K562 (cell line): ENCODE measurements at regions not wholly inside any gene's neighbourhood (a gene's known extent, or its start where the extent isn't known, plus 50 kb on each side); places are given as distances from the start of the nearest gene placed in this dataset.

Experiments
- ATAC-seq: fragments of 200-7000 bp; cut with Tn5 transposase; 3 replicates; pipeline ENCODE4 v1.9.1; 2020; ENCODE audit warnings: moderate library complexity
- BruUV-seq: library from RNA; stranded (reverse); fragments of 400-500 nt; replicated peaks from 2 replicates; lab custom pipeline; 2021; lab: Mats Ljungman, UMichigan
- CTCF ChIA-PET: fragments of 300-600 bp; formaldehyde crosslinking; extraction: SDS; loops from one replicate; lab custom pipeline; 2021; ENCODE audit warnings: low intra/inter-chr PET ratio; lab: Yijun Ruan, JAX
- POLR2A ChIA-PET: fragments of 300-600, 350-650 bp; sonication (Branson Sonifier 250); formaldehyde crosslinking; extraction: SDS; loops from one replicate; lab custom pipeline; 2021; ENCODE audit warnings: antibody characterized with exemption, inconsistent platforms; lab: Yijun Ruan, JAX
- DNase-seq, 4 experiments: peaks; one replicate each; pipeline versions ENCODE4 v3.0.0 to v3.0.0-alpha.2; 2011 to 2018; ENCODE audit warnings: low spot score in 3 of 4, mixed read lengths in 3 of 4; ENCODE audit errors: extremely low read depth in 1 of 4
- FAIRE-seq: peaks from 2 replicates; lab custom pipeline; 2011; peaks lifted over from hg19 to GRCh38; lab: Jason Lieb, UNC
- H2AFZ ChIP-seq: 2 replicates; pipeline ENCODE4 v1.6.0; 2011; ENCODE audit warnings: low read depth, low read length, control low read depth, inconsistent platforms
- H3K27ac ChIP-seq: fragments of 200-600 bp; 3 replicates; pipeline ENCODE4 v1.8.0; 2011; ENCODE audit warnings: low read depth, mild to moderate bottlenecking, control low read depth, inconsistent platforms, low read length, moderate library complexity, mixed read lengths; ENCODE audit errors: extremely low read depth
- H3K27me3 ChIP-seq, 2 experiments: fragments of 300-600 bp in 1 of 2; 2 replicates in 1 of 2; 3 replicates in 1 of 2; pipeline versions ENCODE4 v1.6.0 to v1.8.0; 2011; ENCODE audit warnings: inconsistent platforms in 2 of 2, low read length in 2 of 2, mild to moderate bottlenecking in 1 of 2, mixed read lengths in 1 of 2, moderate library complexity in 1 of 2; ENCODE audit not compliant: control insufficient read depth in 2 of 2, insufficient read depth in 2 of 2
- H3K36me3 ChIP-seq: fragments of 300-600 bp; 3 replicates; pipeline ENCODE4 v1.8.0; 2011; ENCODE audit warnings: mild to moderate bottlenecking, low read length, inconsistent platforms; ENCODE audit not compliant: control insufficient read depth, insufficient read depth
- H3K4me1 ChIP-seq, 2 experiments: fragments of 200-600 bp in 1 of 2; replicated peaks in 1 of 2; 2 replicates in 1 of 2; 3 replicates in 1 of 2; pipeline versions ENCODE4 v1.5.1 to v1.8.0; 2011; ENCODE audit warnings: inconsistent platforms in 2 of 2, low read length in 2 of 2, mild to moderate bottlenecking in 1 of 2, mixed read lengths in 1 of 2, moderate library complexity in 1 of 2; ENCODE audit not compliant: control insufficient read depth in 2 of 2, insufficient read depth in 2 of 2
- H3K4me2 ChIP-seq: 2 replicates; pipeline ENCODE4 v1.6.1; 2011; ENCODE audit warnings: low read length, control low read depth, inconsistent platforms, mixed read lengths; ENCODE audit not compliant: insufficient read depth
- H3K4me3 ChIP-seq: fragments of 200-600 bp; sonication (generic), shearing (Covaris generic); 2 replicates; pipeline ENCODE4 v1.5.1; 2016; ENCODE audit warnings: control low read depth, inconsistent platforms
- H3K79me2 ChIP-seq: fragments of 200-600 bp; 3 replicates; pipeline ENCODE4 v1.8.0; 2011; ENCODE audit warnings: low read length, inconsistent platforms; ENCODE audit not compliant: control insufficient read depth, insufficient read depth
- H3K9ac ChIP-seq, 2 experiments: 2 replicates each; pipeline versions ENCODE4 v1.6.0 to v1.6.1; 2011; ENCODE audit warnings: low read depth in 2 of 2, low read length in 2 of 2, control low read depth in 1 of 2, inconsistent platforms in 1 of 2, mild to moderate bottlenecking in 1 of 2, mixed read lengths in 1 of 2; ENCODE audit not compliant: insufficient read depth in 1 of 2
- H3K9me1 ChIP-seq: one replicate; pipeline ENCODE4 v1.6.0; 2011; ENCODE audit warnings: inconsistent platforms, mild to moderate bottlenecking, low read length, moderate library complexity; ENCODE audit not compliant: control insufficient read depth, insufficient read depth
- H3K9me3 ChIP-seq: replicated peaks from 2 replicates; pipeline ENCODE4 v1.5.1; 2011; ENCODE audit warnings: low read depth, low read length, inconsistent platforms; ENCODE audit not compliant: control insufficient read depth, insufficient read depth
- H4K20me1 ChIP-seq: replicated peaks from 2 replicates; pipeline ENCODE4 v1.6.1; 2011; ENCODE audit warnings: low read length, inconsistent platforms, mixed read lengths; ENCODE audit not compliant: control insufficient read depth, insufficient read depth
- ETV5 ChIP-seq: sonication (generic); formaldehyde crosslinking; IDR thresholded peaks from 2 replicates; pipeline ENCODE4 v1.4.0; 2020; ENCODE audit warnings: low read depth, mild to moderate bottlenecking, missing genetic modification reagents
- KLF1 ChIP-seq: fragments of 450-650 bp; IDR thresholded peaks from 2 replicates; pipeline ENCODE4 v1.6.1; 2016; ENCODE audit warnings: missing genetic modification characterization, missing compliant biosample characterization
- TCF3 ChIP-seq: sonication (generic); formaldehyde crosslinking; IDR thresholded peaks from 2 replicates; pipeline ENCODE4 v1.4.0; 2020; ENCODE audit warnings: mild to moderate bottlenecking, missing genetic modification reagents
- ZNF277 ChIP-seq: fragments of 250-450 bp; sonication (Bioruptor Pico); IDR thresholded peaks from 2 replicates; pipeline ENCODE4 v1.8.0; 2022; ENCODE audit warnings: inconsistent platforms, mild to moderate bottlenecking, moderate library complexity, borderline replicate concordance
- ZNF316 ChIP-seq: fragments of 450-650 bp; IDR thresholded peaks from 2 replicates; pipeline ENCODE4 v1.6.1; 2016
- whole genome bisulfite sequencing: fragments of 100-300 bp; shearing (Covaris generic); methylation state at CpG from one replicate; pipeline ENCODE4 v1.1.6; 2016; ENCODE audit warnings: low coverage, mixed read lengths; ENCODE audit not compliant: insufficient coverage; ENCODE audit errors: missing lambda C conversion rate; 5-methylcytosine and 5-hydroxymethylcytosine counted together
- in situ Hi-C: fragments of 300-500 bp; cut with MboI; formaldehyde crosslinking; loops from 4 replicates; pipeline ENCODE4 v1.15.0; 2018; ENCODE audit warnings: inconsistent platforms, mixed read lengths
- intact Hi-C: fragments of 100-400 bp; cut with micrococcal nuclease; formaldehyde crosslinking; loops from 2 replicates; pipeline ENCODE4 v1.14.2; 2022
- TF ChIP-seq, protein P1 (sequence below): fragments of 250-450 bp; sonication (Bioruptor Pico); IDR thresholded peaks from 2 replicates; pipeline ENCODE4 v1.4.0; 2020; ENCODE audit warnings: borderline replicate concordance

DNA sequence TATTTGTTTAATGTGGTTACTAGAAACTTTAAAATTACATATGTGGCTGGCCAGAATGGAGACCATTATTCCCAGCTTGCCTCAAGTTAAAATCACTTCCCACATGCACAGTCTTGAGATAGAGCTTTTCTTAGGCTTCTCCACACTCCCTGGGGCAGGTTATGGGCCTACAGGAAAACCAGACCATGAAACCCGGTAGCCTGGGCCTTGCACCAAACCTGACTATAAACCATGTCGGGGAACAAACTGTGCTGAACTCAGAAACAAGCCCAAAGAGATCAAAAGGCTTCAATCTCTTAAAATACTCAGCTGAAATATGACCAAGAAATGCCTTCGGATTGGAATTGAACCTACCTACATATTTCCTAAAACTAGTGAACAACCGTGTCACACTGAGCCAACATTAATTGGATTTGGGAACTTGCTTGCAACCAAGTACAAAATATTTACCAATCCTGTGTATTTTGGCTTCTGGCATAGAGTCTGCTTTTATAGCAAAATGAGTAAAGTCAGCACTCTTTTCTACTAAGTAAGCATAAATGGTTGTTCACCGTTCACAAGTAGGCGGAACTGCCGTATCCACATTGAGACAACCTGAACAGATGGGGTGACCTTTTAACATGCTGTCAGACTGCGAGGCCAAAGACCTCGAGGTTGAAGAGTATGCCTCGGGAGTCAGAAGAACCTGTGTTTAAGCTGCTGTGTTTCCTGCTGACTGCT is 199.5 kb downstream of the FAM76B start (continued):
- TF ChIP-seq TCF3 (no peak), ZNF316 (peak; percentile 66; the same call in 1 of the 2 replicates), KLF1 (tag) (no peak)

DNA sequence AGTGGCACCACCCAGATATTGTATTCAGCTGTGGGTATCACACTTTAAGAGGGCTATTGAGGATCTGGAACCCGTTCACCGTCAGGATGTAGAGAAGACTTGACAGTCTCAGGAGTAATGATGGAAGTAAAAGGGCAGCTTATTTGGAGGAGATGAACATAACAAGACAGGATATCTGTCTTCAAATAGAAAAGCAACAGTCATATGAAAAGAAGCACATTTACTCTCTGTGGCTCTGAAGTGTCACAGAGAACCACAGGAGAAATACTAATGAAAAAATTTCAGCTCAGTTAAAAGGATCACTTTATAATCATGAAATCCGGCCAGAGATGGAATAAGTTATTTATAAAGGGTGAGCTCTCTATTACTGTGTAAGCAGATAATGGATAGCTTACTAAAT is 200.8 kb downstream of the FAM76B start:
- FAIRE-seq = no peak
- ChIA-PET POLR2A (no interaction called here), CTCF (no interaction called here)
- no peak overlapping the region for H2AFZ ChIP-seq
- BruUV-seq = no TSS peak
- H3K4me1 ChIP-seq = no peaks in the 10 kb centered on the region
- no peaks in the 10 kb centered on the region for H3K9me1 ChIP-seq
- no peak overlapping the region for H3K9ac ChIP-seq
- no peaks in the 10 kb centered on the region for H4K20me1 ChIP-seq
- intact Hi-C loops = no loop called here
- TF ChIP-seq, protein P1, sequence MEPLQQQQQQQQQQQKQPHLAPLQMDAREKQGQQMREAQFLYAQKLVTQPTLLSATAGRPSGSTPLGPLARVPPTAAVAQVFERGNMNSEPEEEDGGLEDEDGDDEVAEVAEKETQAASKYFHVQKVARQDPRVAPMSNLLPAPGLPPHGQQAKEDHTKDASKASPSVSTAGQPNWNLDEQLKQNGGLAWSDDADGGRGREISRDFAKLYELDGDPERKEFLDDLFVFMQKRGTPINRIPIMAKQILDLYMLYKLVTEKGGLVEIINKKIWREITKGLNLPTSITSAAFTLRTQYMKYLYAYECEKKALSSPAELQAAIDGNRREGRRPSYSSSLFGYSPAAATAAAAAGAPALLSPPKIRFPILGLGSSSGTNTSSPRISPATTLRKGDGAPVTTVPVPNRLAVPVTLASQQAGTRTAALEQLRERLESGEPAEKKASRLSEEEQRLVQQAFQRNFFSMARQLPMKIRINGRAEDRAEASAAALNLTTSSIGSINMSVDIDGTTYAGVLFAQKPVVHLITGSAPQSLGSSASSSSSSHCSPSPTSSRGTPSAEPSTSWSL (CRISPR knock-in tag) = no peak
- TF ChIP-seq ETV5 (CRISPR knock-in tag) (no peak), ZNF277 (CRISPR knock-in tag) (no peak)
- TF ChIP-seq, all 486 proteins: peak for 0
- DNase-seq (no peak), ATAC-seq (no peak)
- in situ Hi-C loops = no loop called here
- no peak overlapping the region for H3K4me2 ChIP-seq
- H3K36me3 ChIP-seq = no peaks in the 10 kb centered on the region
- no peaks in the 10 kb centered on the region for H3K9me3 ChIP-seq
- WGBS = 22% methylated on average over 3 of the region's 3 CpGs
- no peak overlapping the region for H3K4me3 ChIP-seq
- H3K27ac ChIP-seq = no peak overlapping the region
- no peaks in the 10 kb centered on the region for H3K79me2 ChIP-seq
- no peaks in the 10 kb centered on the region; a peak in 1 of 5 replicates for H3K27me3 ChIP-seq
